ENCODE measurements at regions not wholly inside any gene's neighbourhood (a gene's known extent, or its start where the extent isn't known, plus 50 kb on each side); places are given as distances from the start of the nearest gene placed in this dataset.

GRCh38 chr1:30650968-30651320 is 72.4 kb downstream of the MATN1 start:
- Histone ChIP-seq H3K4me3 (ENCODE audit: low read length) (no peak overlapping the region), H3K36me3 (ENCODE audit: control insufficient read depth, insufficient read depth, low read length) (no peaks in the 10 kb centered on the region), H3K4me1 (ENCODE audit: control insufficient read depth, insufficient read depth, low read length) (no peaks in the 10 kb centered on the region), H3K27me3 (ENCODE audit: control insufficient read depth, insufficient read depth, low read length) (no peaks in the 10 kb centered on the region), H3K27ac (ENCODE audit: low read length) (no peak overlapping the region), H3K9me3 (ENCODE audit: control insufficient read depth, insufficient read depth, low read length) (no peaks in the 10 kb centered on the region)
- DNase-seq (ENCODE audit: low read depth, low spot score): no peak
- WGBS (ENCODE audit: insufficient coverage, insufficient read length): no CpG with 5 or more reads among the region's 7 CpGs

- no peak overlapping the region for H3K27ac ChIP-seq (ENCODE audit: low read length)
- no peaks in the 10 kb centered on the region for H3K9me3 ChIP-seq (ENCODE audit: control insufficient read depth, insufficient read depth, low read length)
- no peaks in the 10 kb centered on the region for H3K27me3 ChIP-seq (ENCODE audit: control insufficient read depth, insufficient read depth, low read length)
- no peak for DNase-seq (ENCODE audit: low read depth, low spot score)
- H3K4me3 ChIP-seq (ENCODE audit: low read length): no peak overlapping the region
- no peaks in the 10 kb centered on the region for H3K36me3 ChIP-seq (ENCODE audit: control insufficient read depth, insufficient read depth, low read length)
- H3K4me1 ChIP-seq (ENCODE audit: control insufficient read depth, insufficient read depth, low read length): no peaks in the 10 kb centered on the region
- no CpG with 5 or more reads among the region's 13 CpGs for WGBS (ENCODE audit: insufficient coverage, insufficient read length)
These were observed 73.1 kb downstream of the MATN1 start for GRCh38 chr1:30650038-30650967.

- no peak for DNase-seq (ENCODE audit: low read depth, low spot score)
- H3K27ac ChIP-seq (ENCODE audit: low read length): no peak overlapping the region
- no CpG with 5 or more reads among the region's 8 CpGs for WGBS (ENCODE audit: insufficient coverage, insufficient read length)
- H3K36me3 ChIP-seq (ENCODE audit: control insufficient read depth, insufficient read depth, low read length): no peaks in the 10 kb centered on the region
- no peaks in the 10 kb centered on the region for H3K9me3 ChIP-seq (ENCODE audit: control insufficient read depth, insufficient read depth, low read length)
- H3K4me1 ChIP-seq (ENCODE audit: control insufficient read depth, insufficient read depth, low read length): no peaks in the 10 kb centered on the region
- H3K27me3 ChIP-seq (ENCODE audit: control insufficient read depth, insufficient read depth, low read length): no peaks in the 10 kb centered on the region
- no peak overlapping the region for H3K4me3 ChIP-seq (ENCODE audit: low read length)
These were observed 73.9 kb downstream of the MATN1 start for GRCh38 chr1:30649321-30649991.

- no peaks in the 10 kb centered on the region for H3K4me1 ChIP-seq (ENCODE audit: control insufficient read depth, insufficient read depth, low read length)
- H3K9me3 ChIP-seq (ENCODE audit: control insufficient read depth, insufficient read depth, low read length): no peaks in the 10 kb centered on the region
- H3K27me3 ChIP-seq (ENCODE audit: control insufficient read depth, insufficient read depth, low read length): no peaks in the 10 kb centered on the region
- no CpG with 5 or more reads among the region's 9 CpGs for WGBS (ENCODE audit: insufficient coverage, insufficient read length)
- DNase-seq (ENCODE audit: low read depth, low spot score): no peak
- no peak overlapping the region for H3K4me3 ChIP-seq (ENCODE audit: low read length)
- no peak overlapping the region for H3K27ac ChIP-seq (ENCODE audit: low read length)
- H3K36me3 ChIP-seq (ENCODE audit: control insufficient read depth, insufficient read depth, low read length): no peaks in the 10 kb centered on the region
These were observed 74.9 kb downstream of the MATN1 start for GRCh38 chr1:30648408-30649000.

GRCh38 chr1:30645807-30646206 is 77.6 kb downstream of the MATN1 start:
- Histone ChIP-seq H3K4me3 (ENCODE audit: low read length) (no peak overlapping the region), H3K27ac (ENCODE audit: low read length) (no peak overlapping the region), H3K36me3 (ENCODE audit: control insufficient read depth, insufficient read depth, low read length) (no peaks in the 10 kb centered on the region), H3K9me3 (ENCODE audit: control insufficient read depth, insufficient read depth, low read length) (no peaks in the 10 kb centered on the region), H3K27me3 (ENCODE audit: control insufficient read depth, insufficient read depth, low read length) (no peaks in the 10 kb centered on the region), H3K4me1 (ENCODE audit: control insufficient read depth, insufficient read depth, low read length) (no peaks in the 10 kb centered on the region)
- DNase-seq (ENCODE audit: low read depth, low spot score): no peak
- WGBS (ENCODE audit: insufficient coverage, insufficient read length): no CpG with 5 or more reads among the region's 3 CpGs

GRCh38 chr1:30642391-30643120 is 80.8 kb downstream of the MATN1 start:
- H3K4me3 ChIP-seq (ENCODE audit: low read length): no peak overlapping the region
- no peak for DNase-seq (ENCODE audit: low read depth, low spot score)
- H3K9me3 ChIP-seq (ENCODE audit: control insufficient read depth, insufficient read depth, low read length): no peaks in the 10 kb centered on the region
- H3K36me3 ChIP-seq (ENCODE audit: control insufficient read depth, insufficient read depth, low read length): no peaks in the 10 kb centered on the region
- no peak overlapping the region for H3K27ac ChIP-seq (ENCODE audit: low read length)
- H3K4me1 ChIP-seq (ENCODE audit: control insufficient read depth, insufficient read depth, low read length): no peaks in the 10 kb centered on the region
- H3K27me3 ChIP-seq (ENCODE audit: control insufficient read depth, insufficient read depth, low read length): no peaks in the 10 kb centered on the region
- no CpG with 5 or more reads among the region's 22 CpGs for WGBS (ENCODE audit: insufficient coverage, insufficient read length)

GRCh38 chr1:30641572-30642353 is 81.6 kb downstream of the MATN1 start:
- DNase-seq (ENCODE audit: low read depth, low spot score): no peak
- no CpG with 5 or more reads among the region's 13 CpGs for WGBS (ENCODE audit: insufficient coverage, insufficient read length)
- H3K27ac ChIP-seq (ENCODE audit: low read length): no peak overlapping the region
- H3K9me3 ChIP-seq (ENCODE audit: control insufficient read depth, insufficient read depth, low read length): no peaks in the 10 kb centered on the region
- no peaks in the 10 kb centered on the region for H3K27me3 ChIP-seq (ENCODE audit: control insufficient read depth, insufficient read depth, low read length)
- no peaks in the 10 kb centered on the region for H3K36me3 ChIP-seq (ENCODE audit: control insufficient read depth, insufficient read depth, low read length)
- no peak overlapping the region for H3K4me3 ChIP-seq (ENCODE audit: low read length)
- no peaks in the 10 kb centered on the region for H3K4me1 ChIP-seq (ENCODE audit: control insufficient read depth, insufficient read depth, low read length)

GRCh38 chr1:30639881-30640452 is 83.4 kb downstream of the MATN1 start:
- Histone ChIP-seq H3K9me3 (ENCODE audit: control insufficient read depth, insufficient read depth, low read length) (no peaks in the 10 kb centered on the region), H3K4me3 (ENCODE audit: low read length) (no peak overlapping the region), H3K27me3 (ENCODE audit: control insufficient read depth, insufficient read depth, low read length) (no peaks in the 10 kb centered on the region), H3K4me1 (ENCODE audit: control insufficient read depth, insufficient read depth, low read length) (no peaks in the 10 kb centered on the region), H3K36me3 (ENCODE audit: control insufficient read depth, insufficient read depth, low read length) (no peaks in the 10 kb centered on the region), H3K27ac (ENCODE audit: low read length) (no peak overlapping the region)
- DNase-seq (ENCODE audit: low read depth, low spot score): no peak
- no CpG with 5 or more reads among the region's 13 CpGs for WGBS (ENCODE audit: insufficient coverage, insufficient read length)

GRCh38 chr1:30638811-30639210 is 84.6 kb downstream of the MATN1 start:
- H3K27ac ChIP-seq (ENCODE audit: low read length): no peak overlapping the region
- H3K36me3 ChIP-seq (ENCODE audit: control insufficient read depth, insufficient read depth, low read length): no peaks in the 10 kb centered on the region
- no CpG with 5 or more reads among the region's 5 CpGs for WGBS (ENCODE audit: insufficient coverage, insufficient read length)
- no peaks in the 10 kb centered on the region for H3K27me3 ChIP-seq (ENCODE audit: control insufficient read depth, insufficient read depth, low read length)
- no peaks in the 10 kb centered on the region for H3K4me1 ChIP-seq (ENCODE audit: control insufficient read depth, insufficient read depth, low read length)
- no peaks in the 10 kb centered on the region for H3K9me3 ChIP-seq (ENCODE audit: control insufficient read depth, insufficient read depth, low read length)
- no peak overlapping the region for H3K4me3 ChIP-seq (ENCODE audit: low read length)
- no peak for DNase-seq (ENCODE audit: low read depth, low spot score)
